ENCODE measurements at regions not wholly inside any gene's neighbourhood (a gene's known extent, or its start where the extent isn't known, plus 50 kb on each side); places are given as distances from the start of the nearest gene placed in this dataset.

DNA sequence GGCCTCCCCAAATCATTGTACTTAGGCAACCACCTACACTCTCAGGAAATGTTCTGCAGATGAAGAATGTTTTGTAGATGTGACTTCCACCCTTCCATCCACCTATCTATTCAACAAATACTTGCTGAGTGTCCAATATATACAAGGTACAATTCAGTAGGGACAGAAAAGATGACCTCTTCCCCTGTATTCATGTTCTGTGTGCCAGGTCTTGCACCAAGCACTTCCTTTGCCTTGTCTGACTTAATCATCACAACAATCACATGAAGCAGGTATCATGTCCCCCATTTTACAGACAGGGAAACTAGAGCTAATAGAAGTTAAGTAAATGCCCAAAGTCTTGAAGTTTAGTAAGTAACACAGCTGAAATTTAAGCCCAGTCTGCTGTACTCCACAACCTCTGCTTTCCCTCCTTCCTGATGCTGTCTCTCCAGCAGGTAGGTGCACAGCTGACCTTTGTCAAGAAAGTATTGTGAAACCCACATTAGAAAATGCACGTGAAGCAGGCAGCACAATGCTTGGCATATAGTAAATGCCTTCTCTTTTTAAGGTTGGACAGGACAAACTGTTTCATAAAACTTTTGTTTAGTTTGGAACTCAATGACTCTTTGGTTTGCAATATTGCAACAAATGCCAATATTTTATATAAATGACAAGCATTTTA lies 296.5 kb downstream of the DEPDC1B start:
- Histone ChIP-seq H3K27ac (ENCODE audit: control insufficient read depth, insufficient read depth) (no peak overlapping the region), H3K36me3 (ENCODE audit: control insufficient read depth in 2 of 2, insufficient read depth in 2 of 2, low read length in 1 of 2) (no peaks in the 10 kb centered on the region), H3K4me2 (ENCODE audit: control insufficient read depth, insufficient read depth) (no peak overlapping the region), H3K27me3 (replicated peaks in 1 of 2; ENCODE audit: control insufficient read depth in 2 of 2, insufficient read depth in 2 of 2, low read length in 1 of 2) (no peaks in the 10 kb centered on the region), H3K4me1 (ENCODE audit: control insufficient read depth, insufficient read depth, low read length) (no peaks in the 10 kb centered on the region), H3K9ac (ENCODE audit: control insufficient read depth, insufficient read depth, low read length) (no peak overlapping the region), H3K79me2 (ENCODE audit: control insufficient read depth, insufficient read depth, low read length) (no peaks in the 10 kb centered on the region), H4K20me1 (ENCODE audit: control insufficient read depth, insufficient read depth) (no peaks in the 10 kb centered on the region), H3K4me3 (no peak overlapping the region), H3K9me3 (replicated peaks; ENCODE audit: control insufficient read depth, insufficient read depth, low read length) (no peaks in the 10 kb centered on the region), H2AFZ (ENCODE audit: control insufficient read depth, low read depth, low read length) (no peak overlapping the region)
- ChIA-PET CTCF (interaction anchor here (1.4 kb wide), 1 partner anchor 20 kb away, joined by 3 read pairs; no protein-coding TSS in a partner anchor), RAD21 (ENCODE audit: unreplicated experiment) (no interaction called here), POLR2A (no interaction called here), SMC1A (ENCODE audit: uncharacterized antibody, unreplicated experiment) (no interaction called here)
- no peak for FAIRE-seq
- ATAC-seq, result no peak
- no peak for DNase-seq (ENCODE audit: low read depth, low spot score)
- BruUV-seq (replicated peaks), result no TSS peak
- 41% methylated on average over 1 of the region's 1 CpG for WGBS (ENCODE audit: insufficient coverage, insufficient replicate concordance, low lambda C conversion rate, missing lambda C conversion rate)
- TF ChIP-seq, protein P1, sequence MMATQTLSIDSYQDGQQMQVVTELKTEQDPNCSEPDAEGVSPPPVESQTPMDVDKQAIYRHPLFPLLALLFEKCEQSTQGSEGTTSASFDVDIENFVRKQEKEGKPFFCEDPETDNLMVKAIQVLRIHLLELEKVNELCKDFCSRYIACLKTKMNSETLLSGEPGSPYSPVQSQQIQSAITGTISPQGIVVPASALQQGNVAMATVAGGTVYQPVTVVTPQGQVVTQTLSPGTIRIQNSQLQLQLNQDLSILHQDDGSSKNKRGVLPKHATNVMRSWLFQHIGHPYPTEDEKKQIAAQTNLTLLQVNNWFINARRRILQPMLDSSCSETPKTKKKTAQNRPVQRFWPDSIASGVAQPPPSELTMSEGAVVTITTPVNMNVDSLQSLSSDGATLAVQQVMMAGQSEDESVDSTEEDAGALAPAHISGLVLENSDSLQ (IDR thresholded peaks at IDR 0.05), result no peak
- TF ChIP-seq NFYA (IDR thresholded peaks at IDR 0.05; ENCODE audit: borderline replicate concordance, low read depth, low read length), result no peak
- TF ChIP-seq, protein P2, sequence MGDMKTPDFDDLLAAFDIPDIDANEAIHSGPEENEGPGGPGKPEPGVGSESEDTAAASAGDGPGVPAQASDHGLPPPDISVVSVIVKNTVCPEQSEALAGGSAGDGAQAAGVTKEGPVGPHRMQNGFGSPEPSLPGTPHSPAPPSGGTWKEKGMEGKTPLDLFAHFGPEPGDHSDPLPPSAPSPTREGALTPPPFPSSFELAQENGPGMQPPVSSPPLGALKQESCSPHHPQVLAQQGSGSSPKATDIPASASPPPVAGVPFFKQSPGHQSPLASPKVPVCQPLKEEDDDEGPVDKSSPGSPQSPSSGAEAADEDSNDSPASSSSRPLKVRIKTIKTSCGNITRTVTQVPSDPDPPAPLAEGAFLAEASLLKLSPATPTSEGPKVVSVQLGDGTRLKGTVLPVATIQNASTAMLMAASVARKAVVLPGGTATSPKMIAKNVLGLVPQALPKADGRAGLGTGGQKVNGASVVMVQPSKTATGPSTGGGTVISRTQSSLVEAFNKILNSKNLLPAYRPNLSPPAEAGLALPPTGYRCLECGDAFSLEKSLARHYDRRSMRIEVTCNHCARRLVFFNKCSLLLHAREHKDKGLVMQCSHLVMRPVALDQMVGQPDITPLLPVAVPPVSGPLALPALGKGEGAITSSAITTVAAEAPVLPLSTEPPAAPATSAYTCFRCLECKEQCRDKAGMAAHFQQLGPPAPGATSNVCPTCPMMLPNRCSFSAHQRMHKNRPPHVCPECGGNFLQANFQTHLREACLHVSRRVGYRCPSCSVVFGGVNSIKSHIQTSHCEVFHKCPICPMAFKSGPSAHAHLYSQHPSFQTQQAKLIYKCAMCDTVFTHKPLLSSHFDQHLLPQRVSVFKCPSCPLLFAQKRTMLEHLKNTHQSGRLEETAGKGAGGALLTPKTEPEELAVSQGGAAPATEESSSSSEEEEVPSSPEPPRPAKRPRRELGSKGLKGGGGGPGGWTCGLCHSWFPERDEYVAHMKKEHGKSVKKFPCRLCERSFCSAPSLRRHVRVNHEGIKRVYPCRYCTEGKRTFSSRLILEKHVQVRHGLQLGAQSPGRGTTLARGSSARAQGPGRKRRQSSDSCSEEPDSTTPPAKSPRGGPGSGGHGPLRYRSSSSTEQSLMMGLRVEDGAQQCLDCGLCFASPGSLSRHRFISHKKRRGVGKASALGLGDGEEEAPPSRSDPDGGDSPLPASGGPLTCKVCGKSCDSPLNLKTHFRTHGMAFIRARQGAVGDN (IDR thresholded peaks at IDR 0.05), result no peak
- TF ChIP-seq SRF (IDR thresholded peaks at IDR 0.05; ENCODE audit: low read depth in 2 of 2, low read length in 2 of 2), result no peak
- TF ChIP-seq NRF1 (conservative IDR thresholded peaks at IDR 0.05; ENCODE audit: low read depth, low read length), result no peak
- TF ChIP-seq WRNIP1 (IDR thresholded peaks at IDR 0.05; ENCODE audit: borderline replicate concordance, low read depth, low read length), result no peak
- TF ChIP-seq, protein P3, sequence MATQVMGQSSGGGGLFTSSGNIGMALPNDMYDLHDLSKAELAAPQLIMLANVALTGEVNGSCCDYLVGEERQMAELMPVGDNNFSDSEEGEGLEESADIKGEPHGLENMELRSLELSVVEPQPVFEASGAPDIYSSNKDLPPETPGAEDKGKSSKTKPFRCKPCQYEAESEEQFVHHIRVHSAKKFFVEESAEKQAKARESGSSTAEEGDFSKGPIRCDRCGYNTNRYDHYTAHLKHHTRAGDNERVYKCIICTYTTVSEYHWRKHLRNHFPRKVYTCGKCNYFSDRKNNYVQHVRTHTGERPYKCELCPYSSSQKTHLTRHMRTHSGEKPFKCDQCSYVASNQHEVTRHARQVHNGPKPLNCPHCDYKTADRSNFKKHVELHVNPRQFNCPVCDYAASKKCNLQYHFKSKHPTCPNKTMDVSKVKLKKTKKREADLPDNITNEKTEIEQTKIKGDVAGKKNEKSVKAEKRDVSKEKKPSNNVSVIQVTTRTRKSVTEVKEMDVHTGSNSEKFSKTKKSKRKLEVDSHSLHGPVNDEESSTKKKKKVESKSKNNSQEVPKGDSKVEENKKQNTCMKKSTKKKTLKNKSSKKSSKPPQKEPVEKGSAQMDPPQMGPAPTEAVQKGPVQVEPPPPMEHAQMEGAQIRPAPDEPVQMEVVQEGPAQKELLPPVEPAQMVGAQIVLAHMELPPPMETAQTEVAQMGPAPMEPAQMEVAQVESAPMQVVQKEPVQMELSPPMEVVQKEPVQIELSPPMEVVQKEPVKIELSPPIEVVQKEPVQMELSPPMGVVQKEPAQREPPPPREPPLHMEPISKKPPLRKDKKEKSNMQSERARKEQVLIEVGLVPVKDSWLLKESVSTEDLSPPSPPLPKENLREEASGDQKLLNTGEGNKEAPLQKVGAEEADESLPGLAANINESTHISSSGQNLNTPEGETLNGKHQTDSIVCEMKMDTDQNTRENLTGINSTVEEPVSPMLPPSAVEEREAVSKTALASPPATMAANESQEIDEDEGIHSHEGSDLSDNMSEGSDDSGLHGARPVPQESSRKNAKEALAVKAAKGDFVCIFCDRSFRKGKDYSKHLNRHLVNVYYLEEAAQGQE (IDR thresholded peaks at IDR 0.05; ENCODE audit: low read depth, low read length), result no peak
- no peak for TF ChIP-seq EP300 (IDR thresholded peaks at IDR 0.05; ENCODE audit: borderline replicate concordance in 1 of 2, control insufficient read depth in 1 of 2, low read depth in 2 of 2, low read length in 2 of 2)
- TF ChIP-seq IKZF2 (IDR thresholded peaks at IDR 0.05), result no peak
- TF ChIP-seq, protein P4, sequence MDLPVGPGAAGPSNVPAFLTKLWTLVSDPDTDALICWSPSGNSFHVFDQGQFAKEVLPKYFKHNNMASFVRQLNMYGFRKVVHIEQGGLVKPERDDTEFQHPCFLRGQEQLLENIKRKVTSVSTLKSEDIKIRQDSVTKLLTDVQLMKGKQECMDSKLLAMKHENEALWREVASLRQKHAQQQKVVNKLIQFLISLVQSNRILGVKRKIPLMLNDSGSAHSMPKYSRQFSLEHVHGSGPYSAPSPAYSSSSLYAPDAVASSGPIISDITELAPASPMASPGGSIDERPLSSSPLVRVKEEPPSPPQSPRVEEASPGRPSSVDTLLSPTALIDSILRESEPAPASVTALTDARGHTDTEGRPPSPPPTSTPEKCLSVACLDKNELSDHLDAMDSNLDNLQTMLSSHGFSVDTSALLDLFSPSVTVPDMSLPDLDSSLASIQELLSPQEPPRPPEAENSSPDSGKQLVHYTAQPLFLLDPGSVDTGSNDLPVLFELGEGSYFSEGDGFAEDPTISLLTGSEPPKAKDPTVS (IDR thresholded peaks at IDR 0.05; ENCODE audit: low read depth, low read length), result no peak
- TF ChIP-seq PAX8 (IDR thresholded peaks at IDR 0.05), result no peak
- TF ChIP-seq NFYB (IDR thresholded peaks at IDR 0.05; ENCODE audit: insufficient read depth, low read depth, low read length), result no peak
- intact Hi-C loops (cut with micrococcal nuclease; ENCODE audit: unreplicated experiment) (no loop called here), in situ Hi-C loops (cut with MboI) (no loop called here)
